ENCODE measurements at regions not wholly inside any gene's neighbourhood (a gene's known extent, or its start where the extent isn't known, plus 50 kb on each side); places are given as distances from the start of the nearest gene placed in this dataset.

DNA sequence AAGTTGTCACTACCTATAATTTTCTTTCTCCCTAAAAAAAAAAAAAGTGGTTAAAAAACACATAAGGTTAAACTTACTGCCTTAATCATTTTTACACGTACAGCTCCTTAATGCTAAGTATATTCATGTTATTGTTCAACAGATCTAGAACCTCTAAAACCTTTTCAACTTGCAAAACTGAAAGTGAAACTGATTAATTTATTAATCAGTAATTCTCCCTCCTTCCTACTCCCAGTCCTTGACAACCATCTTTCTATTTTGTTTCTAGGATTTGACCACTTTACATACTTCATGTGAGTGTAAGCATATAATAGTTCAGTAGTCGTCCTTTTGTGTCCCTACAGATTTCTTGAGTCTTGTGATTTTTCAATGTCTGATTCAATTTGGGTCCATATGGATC, 251.4 kb upstream of the KIF2B start:
- WGBS (ENCODE audit: insufficient coverage), result no CpG with 5 or more reads among the region's 2 CpGs
- ChIA-PET POLR2A (no interaction called here), CTCF (no interaction called here)
- Histone ChIP-seq H3K27me3 (replicated peaks in 2 of 5; ENCODE audit: control insufficient read depth in 4 of 5, insufficient read depth in 5 of 5, low read length in 4 of 5) (no peaks in the 10 kb centered on the region), H3K9me3 (ENCODE audit: control extremely low read depth in 1 of 5, control insufficient read depth in 4 of 5, insufficient read depth in 2 of 5, low read depth in 1 of 5, low read length in 4 of 5) (no peaks in the 10 kb centered on the region), H3K27ac (ENCODE audit: insufficient read depth in 1 of 2, low read depth in 1 of 2, low read length in 2 of 2, poor library complexity in 1 of 2, severe bottlenecking in 2 of 2) (no peak overlapping the region), H3K36me3 (ENCODE audit: control insufficient read depth in 4 of 4, insufficient read depth in 4 of 4, low read length in 3 of 4) (no peaks in the 10 kb centered on the region), H3K4me3 (ENCODE audit: control insufficient read depth in 1 of 7, extremely low read depth in 1 of 7, insufficient read depth in 4 of 7, low read depth in 2 of 7, low read length in 6 of 7) (no peak overlapping the region), H3K4me1 (ENCODE audit: control extremely low read depth in 1 of 4, control insufficient read depth in 4 of 4, insufficient read depth in 4 of 4, low read length in 3 of 4) (no peaks in the 10 kb centered on the region)
- DNase-seq, result no peak

DNA sequence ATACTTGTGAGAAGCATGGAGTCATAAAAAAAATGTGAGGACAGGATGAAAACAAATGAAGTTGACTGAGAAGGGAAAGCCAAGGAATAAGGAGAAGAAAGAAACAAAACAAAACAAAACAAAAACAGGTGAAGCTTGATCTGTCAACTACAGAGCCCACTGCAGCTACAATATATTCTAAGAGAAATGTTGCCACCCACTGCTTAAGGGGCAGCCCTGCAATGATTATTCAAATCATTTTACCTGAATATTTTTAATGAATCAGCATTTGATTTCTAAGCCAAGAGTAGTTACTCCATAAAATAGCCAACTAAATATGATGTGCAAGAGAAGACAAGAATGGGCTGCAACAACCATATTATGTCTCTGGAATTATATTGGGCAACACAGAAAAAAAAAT, 252.0 kb upstream of the KIF2B start:
- no peak overlapping the region for H3K27ac ChIP-seq (ENCODE audit: insufficient read depth in 1 of 2, low read depth in 1 of 2, low read length in 2 of 2, poor library complexity in 1 of 2, severe bottlenecking in 2 of 2)
- no peak for DNase-seq
- H3K9me3 ChIP-seq (ENCODE audit: control extremely low read depth in 1 of 5, control insufficient read depth in 4 of 5, insufficient read depth in 2 of 5, low read depth in 1 of 5, low read length in 4 of 5), result no peaks in the 10 kb centered on the region
- H3K4me3 ChIP-seq (ENCODE audit: control insufficient read depth in 1 of 7, extremely low read depth in 1 of 7, insufficient read depth in 4 of 7, low read depth in 2 of 7, low read length in 6 of 7), result no peak overlapping the region
- H3K4me1 ChIP-seq (ENCODE audit: control extremely low read depth in 1 of 4, control insufficient read depth in 4 of 4, insufficient read depth in 4 of 4, low read length in 3 of 4), result no peaks in the 10 kb centered on the region
- POLR2A ChIA-PET, result no interaction called here
- H3K36me3 ChIP-seq (ENCODE audit: control insufficient read depth in 4 of 4, insufficient read depth in 4 of 4, low read length in 3 of 4), result no peaks in the 10 kb centered on the region
- H3K27me3 ChIP-seq (replicated peaks in 2 of 5; ENCODE audit: control insufficient read depth in 4 of 5, insufficient read depth in 5 of 5, low read length in 4 of 5), result no peaks in the 10 kb centered on the region
- CTCF ChIA-PET, result no interaction called here

DNA sequence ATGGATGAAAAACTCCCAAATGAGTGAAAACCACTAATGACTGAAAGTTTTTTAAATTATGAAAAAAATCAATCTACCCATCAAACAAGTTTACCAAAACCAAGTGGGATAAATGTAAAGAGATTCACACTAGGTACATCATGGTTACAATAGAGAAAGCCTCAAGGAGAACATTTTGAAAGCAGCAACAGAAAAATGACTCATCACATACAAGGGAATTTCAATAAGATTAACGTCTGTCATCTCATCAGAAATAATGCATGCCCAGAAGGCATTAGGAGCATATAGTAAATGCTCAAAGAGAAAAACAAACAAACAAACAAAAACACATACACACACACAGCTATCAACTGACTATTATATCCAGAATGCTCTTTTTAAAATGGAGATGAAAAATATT, 261.8 kb upstream of the KIF2B start:
- ChIA-PET POLR2A (no interaction called here), CTCF (no interaction called here)
- WGBS (ENCODE audit: insufficient coverage), result no CpG with 5 or more reads among the region's 1 CpG
- Histone ChIP-seq H3K4me3 (ENCODE audit: control insufficient read depth in 1 of 7, extremely low read depth in 1 of 7, insufficient read depth in 4 of 7, low read depth in 2 of 7, low read length in 6 of 7) (no peak overlapping the region), H3K27me3 (replicated peaks in 2 of 5; ENCODE audit: control insufficient read depth in 4 of 5, insufficient read depth in 5 of 5, low read length in 4 of 5) (no peaks in the 10 kb centered on the region), H3K36me3 (ENCODE audit: control insufficient read depth in 4 of 4, insufficient read depth in 4 of 4, low read length in 3 of 4) (no peaks in the 10 kb centered on the region), H3K27ac (ENCODE audit: insufficient read depth in 1 of 2, low read depth in 1 of 2, low read length in 2 of 2, poor library complexity in 1 of 2, severe bottlenecking in 2 of 2) (no peak overlapping the region), H3K4me1 (ENCODE audit: control extremely low read depth in 1 of 4, control insufficient read depth in 4 of 4, insufficient read depth in 4 of 4, low read length in 3 of 4) (no peaks in the 10 kb centered on the region), H3K9me3 (ENCODE audit: control extremely low read depth in 1 of 5, control insufficient read depth in 4 of 5, insufficient read depth in 2 of 5, low read depth in 1 of 5, low read length in 4 of 5) (no peaks in the 10 kb centered on the region)
- no peak for DNase-seq

GRCh38 chr17:53548252-53548651, 274.5 kb upstream of the KIF2B start:
- CTCF ChIA-PET, result no interaction called here

GRCh38 chr17:53543472-53543871, 279.3 kb upstream of the KIF2B start:
- Histone ChIP-seq H3K9me3 (ENCODE audit: control extremely low read depth in 1 of 5, control insufficient read depth in 4 of 5, insufficient read depth in 2 of 5, low read depth in 1 of 5, low read length in 4 of 5) (no peaks in the 10 kb centered on the region), H3K27me3 (replicated peaks in 2 of 5; ENCODE audit: control insufficient read depth in 4 of 5, insufficient read depth in 5 of 5, low read length in 4 of 5) (no peaks in the 10 kb centered on the region), H3K4me1 (ENCODE audit: control extremely low read depth in 1 of 4, control insufficient read depth in 4 of 4, insufficient read depth in 4 of 4, low read length in 3 of 4) (no peaks in the 10 kb centered on the region), H3K36me3 (ENCODE audit: control insufficient read depth in 4 of 4, insufficient read depth in 4 of 4, low read length in 3 of 4) (no peaks in the 10 kb centered on the region), H3K4me3 (ENCODE audit: control insufficient read depth in 1 of 7, extremely low read depth in 1 of 7, insufficient read depth in 4 of 7, low read depth in 2 of 7, low read length in 6 of 7) (no peak overlapping the region), H3K27ac (ENCODE audit: insufficient read depth in 1 of 2, low read depth in 1 of 2, low read length in 2 of 2, poor library complexity in 1 of 2, severe bottlenecking in 2 of 2) (no peak overlapping the region)
- DNase-seq, result no peak
- ChIA-PET CTCF (no interaction called here), POLR2A (no interaction called here)
- no CpG with 5 or more reads among the region's 4 CpGs for WGBS (ENCODE audit: insufficient coverage)

More at GRCh38 chr17:53548252-53548651, 274.5 kb upstream of the KIF2B start:
- POLR2A ChIA-PET, result no interaction called here
- Histone ChIP-seq H3K27me3 (replicated peaks in 2 of 5; ENCODE audit: control insufficient read depth in 4 of 5, insufficient read depth in 5 of 5, low read length in 4 of 5) (no peaks in the 10 kb centered on the region), H3K36me3 (ENCODE audit: control insufficient read depth in 4 of 4, insufficient read depth in 4 of 4, low read length in 3 of 4) (no peaks in the 10 kb centered on the region), H3K4me3 (ENCODE audit: control insufficient read depth in 1 of 7, extremely low read depth in 1 of 7, insufficient read depth in 4 of 7, low read depth in 2 of 7, low read length in 6 of 7) (no peak overlapping the region), H3K4me1 (ENCODE audit: control extremely low read depth in 1 of 4, control insufficient read depth in 4 of 4, insufficient read depth in 4 of 4, low read length in 3 of 4) (no peaks in the 10 kb centered on the region), H3K27ac (ENCODE audit: insufficient read depth in 1 of 2, low read depth in 1 of 2, low read length in 2 of 2, poor library complexity in 1 of 2, severe bottlenecking in 2 of 2) (no peak overlapping the region), H3K9me3 (ENCODE audit: control extremely low read depth in 1 of 5, control insufficient read depth in 4 of 5, insufficient read depth in 2 of 5, low read depth in 1 of 5, low read length in 4 of 5) (no peaks in the 10 kb centered on the region)
- WGBS (ENCODE audit: insufficient coverage), result no CpG with 5 or more reads among the region's 4 CpGs
- DNase-seq, result no peak

DNA sequence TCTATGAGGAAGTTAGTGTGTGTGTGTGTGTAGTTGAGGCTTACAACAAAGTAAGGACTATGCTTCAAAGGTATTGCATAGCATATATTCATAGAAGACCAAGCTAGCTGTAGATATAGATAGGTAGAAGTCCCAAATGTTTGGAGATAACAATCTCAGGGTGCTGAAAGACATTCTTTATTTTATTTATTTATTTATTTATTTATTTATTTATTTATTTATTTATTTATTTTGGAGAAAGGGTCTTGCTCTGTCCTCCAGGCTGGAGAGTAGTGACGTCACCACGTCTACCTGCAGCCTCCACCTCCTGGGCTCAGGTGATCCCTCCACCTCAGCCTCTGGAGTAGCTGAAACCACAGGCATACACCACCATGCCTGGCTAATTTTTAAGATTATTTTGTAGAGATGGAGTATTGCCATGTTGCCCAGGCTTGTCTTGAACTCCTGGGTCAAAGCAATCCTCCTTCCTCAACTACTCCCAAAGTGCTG, 284.6 kb upstream of the KIF2B start:
- Histone ChIP-seq H3K4me1 (ENCODE audit: control extremely low read depth in 1 of 4, control insufficient read depth in 4 of 4, insufficient read depth in 4 of 4, low read length in 3 of 4) (no peaks in the 10 kb centered on the region), H3K4me3 (ENCODE audit: control insufficient read depth in 1 of 7, extremely low read depth in 1 of 7, insufficient read depth in 4 of 7, low read depth in 2 of 7, low read length in 6 of 7) (no peak overlapping the region), H3K27ac (ENCODE audit: insufficient read depth in 1 of 2, low read depth in 1 of 2, low read length in 2 of 2, poor library complexity in 1 of 2, severe bottlenecking in 2 of 2) (no peak overlapping the region), H3K36me3 (ENCODE audit: control insufficient read depth in 4 of 4, insufficient read depth in 4 of 4, low read length in 3 of 4) (no peaks in the 10 kb centered on the region), H3K9me3 (ENCODE audit: control extremely low read depth in 1 of 5, control insufficient read depth in 4 of 5, insufficient read depth in 2 of 5, low read depth in 1 of 5, low read length in 4 of 5) (no peaks in the 10 kb centered on the region), H3K27me3 (replicated peaks in 2 of 5; ENCODE audit: control insufficient read depth in 4 of 5, insufficient read depth in 5 of 5, low read length in 4 of 5) (no peaks in the 10 kb centered on the region)
- WGBS (ENCODE audit: insufficient coverage), result no CpG with 5 or more reads among the region's 2 CpGs
- CTCF ChIA-PET, result no interaction called here
- POLR2A ChIA-PET, result no interaction called here
- no peak for DNase-seq

DNA sequence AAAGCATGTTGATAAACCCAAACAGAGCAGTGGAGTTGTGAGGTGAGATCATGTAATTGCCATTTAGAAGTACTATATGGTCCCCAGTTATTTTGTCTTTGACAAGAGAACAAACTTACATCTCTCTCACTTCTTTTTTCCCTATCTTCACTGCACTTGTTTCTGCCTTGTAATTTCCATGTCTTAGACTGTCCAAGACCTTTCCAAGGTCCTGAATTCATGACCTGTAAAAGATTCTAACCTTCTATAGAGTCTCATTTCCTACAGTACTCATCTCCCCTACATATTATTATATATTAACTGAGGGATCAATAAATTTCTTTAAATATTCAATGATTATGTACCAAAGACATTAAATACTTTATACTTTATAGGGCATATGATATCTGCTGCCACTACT, 295.3 kb upstream of the KIF2B start:
- no peak for DNase-seq
- Histone ChIP-seq H3K9me3 (ENCODE audit: control extremely low read depth in 1 of 5, control insufficient read depth in 4 of 5, insufficient read depth in 2 of 5, low read depth in 1 of 5, low read length in 4 of 5) (no peaks in the 10 kb centered on the region), H3K4me3 (ENCODE audit: control insufficient read depth in 1 of 7, extremely low read depth in 1 of 7, insufficient read depth in 4 of 7, low read depth in 2 of 7, low read length in 6 of 7) (no peak overlapping the region), H3K4me1 (ENCODE audit: control extremely low read depth in 1 of 4, control insufficient read depth in 4 of 4, insufficient read depth in 4 of 4, low read length in 3 of 4) (no peaks in the 10 kb centered on the region), H3K27ac (ENCODE audit: insufficient read depth in 1 of 2, low read depth in 1 of 2, low read length in 2 of 2, poor library complexity in 1 of 2, severe bottlenecking in 2 of 2) (no peak overlapping the region), H3K36me3 (ENCODE audit: control insufficient read depth in 4 of 4, insufficient read depth in 4 of 4, low read length in 3 of 4) (no peaks in the 10 kb centered on the region), H3K27me3 (replicated peaks in 2 of 5; ENCODE audit: control insufficient read depth in 4 of 5, insufficient read depth in 5 of 5, low read length in 4 of 5) (no peaks in the 10 kb centered on the region)
- ChIA-PET POLR2A (no interaction called here), CTCF (no interaction called here)

GRCh38 chr17:53525590-53525989, 297.1 kb upstream of the KIF2B start:
- Histone ChIP-seq H3K4me3 (ENCODE audit: control insufficient read depth in 1 of 7, extremely low read depth in 1 of 7, insufficient read depth in 4 of 7, low read depth in 2 of 7, low read length in 6 of 7) (no peak overlapping the region), H3K36me3 (ENCODE audit: control insufficient read depth in 4 of 4, insufficient read depth in 4 of 4, low read length in 3 of 4) (no peaks in the 10 kb centered on the region), H3K9me3 (ENCODE audit: control extremely low read depth in 1 of 5, control insufficient read depth in 4 of 5, insufficient read depth in 2 of 5, low read depth in 1 of 5, low read length in 4 of 5) (no peaks in the 10 kb centered on the region), H3K27me3 (replicated peaks in 2 of 5; ENCODE audit: control insufficient read depth in 4 of 5, insufficient read depth in 5 of 5, low read length in 4 of 5) (no peaks in the 10 kb centered on the region), H3K4me1 (ENCODE audit: control extremely low read depth in 1 of 4, control insufficient read depth in 4 of 4, insufficient read depth in 4 of 4, low read length in 3 of 4) (no peaks in the 10 kb centered on the region), H3K27ac (ENCODE audit: insufficient read depth in 1 of 2, low read depth in 1 of 2, low read length in 2 of 2, poor library complexity in 1 of 2, severe bottlenecking in 2 of 2) (no peak overlapping the region)
- ChIA-PET POLR2A (no interaction called here), CTCF (no interaction called here)
- WGBS (ENCODE audit: insufficient coverage), result no CpG with 5 or more reads among the region's 2 CpGs
- no peak for DNase-seq
